Spleen (tissue), 7 donors: ENCODE measurements at regions not wholly inside any gene's neighbourhood (a gene's known extent, or its start where the extent isn't known, plus 50 kb on each side); places are given as distances from the start of the nearest gene placed in this dataset.

Source experiments
- CTCF ChIP-seq, 11 experiments: fragments of 200-600 bp in 7 of 11; fragments of 450-650 bp in 4 of 11; sonication (generic) in 4 of 11; IDR thresholded peaks in 8 of 11; conservative IDR thresholded peaks in 3 of 11; 1 replicate in 7 of 11; 2 replicates in 4 of 11; pipeline versions ENCODE4 v1.4.0 to v1.8.0; 2016 to 2021; ENCODE audit warnings: antibody characterized with exemption in 11 of 11, inconsistent platforms in 4 of 11, mild to moderate bottlenecking in 1 of 11
- POLR2A ChIP-seq, 3 donors: fragments of 450-650 bp; IDR thresholded peaks; one replicate each; pipeline ENCODE4 v1.5.1; 2017; ENCODE audit warnings: antibody characterized with exemption in 3 of 3, mild to moderate bottlenecking in 1 of 3
- donor health status: DM: no; HTN: no; CAD: no; lungs with moderate emphysema.
- donor health status: DM: no; HTN: no; CAD: no.
- donor health status: DM: no; HTN: no; CAD: no.

- TF ChIP-seq POLR2A (IDR thresholded peaks at IDR 0.05), result no peak
- TF ChIP-seq CTCF (IDR thresholded peaks at IDR 0.05 in 8 of 11, conservative IDR thresholded peaks at IDR 0.05 in 3 of 11), result no peak
Observed at GRCh38 chr1:4571263-4571662, 83.1 kb upstream of the AJAP1 start.
